ENCODE measurements at regions not wholly inside any gene's neighbourhood (a gene's known extent, or its start where the extent isn't known, plus 50 kb on each side); places are given as distances from the start of the nearest gene placed in this dataset.
"Not testable (repeated sequence)": the region's sequence is repeated elsewhere in the genome, so short reads cannot be mapped to it uniquely, and the experiment has no call there.

DNA sequence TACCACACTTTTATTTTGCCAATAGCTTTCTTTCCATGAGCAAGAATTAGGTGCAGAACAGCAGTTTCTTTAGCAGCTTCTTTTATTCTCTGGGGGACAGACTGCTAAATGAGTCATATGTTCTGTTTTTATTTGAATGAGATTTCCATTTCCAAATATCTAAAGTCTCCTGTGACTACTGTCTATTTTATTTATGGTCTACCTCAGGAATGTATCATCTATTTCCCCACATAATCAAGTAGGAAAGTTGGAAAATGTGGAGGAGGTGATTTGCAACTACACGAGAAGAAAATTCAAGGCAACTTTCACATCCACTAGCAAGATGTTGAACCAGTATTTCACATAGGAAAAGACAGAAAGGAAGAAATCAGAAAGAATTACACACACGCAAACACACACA is 139.9 kb upstream of the MEX3C start:
- DNase-seq = no peak

DNA sequence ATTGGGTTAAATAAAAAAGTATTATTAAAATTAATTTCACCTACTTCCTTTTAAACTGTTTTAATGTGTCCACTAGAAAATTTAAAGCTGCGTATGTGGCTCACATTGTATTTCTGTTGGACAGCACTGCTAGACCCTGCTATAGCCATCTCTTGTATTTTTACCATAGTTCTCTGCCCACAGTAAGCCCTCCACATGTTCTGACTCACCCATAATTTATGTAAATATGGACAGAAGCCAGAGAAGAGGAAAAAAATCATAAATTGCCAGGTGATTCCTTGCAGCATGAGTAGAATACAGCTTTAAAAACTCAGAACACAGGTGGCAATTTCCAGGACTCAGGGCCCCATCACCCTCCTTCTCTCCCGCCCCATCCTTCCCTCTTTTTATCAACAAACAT is 142.4 kb upstream of the MEX3C start:
- no peak for DNase-seq

GRCh38 chr18:51340332-51340731 is 142.9 kb upstream of the MEX3C start:
- no peak for DNase-seq

DNA sequence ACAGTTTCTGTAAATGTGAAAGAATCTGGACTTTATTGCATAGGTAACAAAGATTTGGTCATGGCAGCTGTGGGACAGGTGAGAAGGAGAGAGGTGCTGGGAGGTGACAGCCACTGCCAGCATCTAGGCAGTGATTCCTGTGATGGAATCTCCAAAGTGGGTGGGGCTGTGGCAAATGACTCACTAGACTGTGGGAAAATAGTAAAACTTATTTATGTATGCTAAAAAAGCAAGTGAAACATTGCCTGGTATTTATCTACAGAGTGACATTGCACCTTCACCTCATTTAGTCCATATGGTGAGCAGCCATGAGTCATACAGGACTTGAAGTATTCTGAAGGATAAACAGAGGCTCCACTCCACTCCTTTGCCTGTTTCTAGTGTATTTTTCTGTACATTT is 145.3 kb upstream of the MEX3C start:
- no peak for DNase-seq

DNA sequence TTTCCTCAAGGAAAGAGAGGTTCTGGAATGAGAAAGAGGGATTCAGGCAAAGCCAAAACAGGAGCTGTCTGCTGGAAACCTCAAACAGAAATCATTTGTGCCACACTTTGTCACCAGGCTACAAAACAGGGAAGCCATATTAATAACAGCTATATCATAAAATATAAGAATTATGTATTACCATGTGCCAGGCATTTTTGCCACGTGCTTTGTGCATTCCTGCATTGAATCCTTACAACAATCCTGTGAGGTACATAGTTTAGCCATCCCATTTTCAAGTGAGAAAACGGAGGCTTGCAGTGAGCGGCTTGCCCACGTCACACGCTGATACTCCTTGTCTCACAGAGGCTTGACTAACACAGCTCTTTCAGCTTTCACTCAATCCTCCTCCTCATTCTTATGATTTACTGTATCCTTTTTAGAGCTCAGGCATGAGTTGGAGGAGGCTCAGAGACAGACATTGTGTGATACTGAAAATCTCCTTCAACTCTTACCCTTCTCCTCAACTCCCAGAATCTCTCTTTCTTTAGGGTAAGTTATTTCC is 148.4 kb upstream of the MEX3C start:
- DNase-seq = no peak

DNA sequence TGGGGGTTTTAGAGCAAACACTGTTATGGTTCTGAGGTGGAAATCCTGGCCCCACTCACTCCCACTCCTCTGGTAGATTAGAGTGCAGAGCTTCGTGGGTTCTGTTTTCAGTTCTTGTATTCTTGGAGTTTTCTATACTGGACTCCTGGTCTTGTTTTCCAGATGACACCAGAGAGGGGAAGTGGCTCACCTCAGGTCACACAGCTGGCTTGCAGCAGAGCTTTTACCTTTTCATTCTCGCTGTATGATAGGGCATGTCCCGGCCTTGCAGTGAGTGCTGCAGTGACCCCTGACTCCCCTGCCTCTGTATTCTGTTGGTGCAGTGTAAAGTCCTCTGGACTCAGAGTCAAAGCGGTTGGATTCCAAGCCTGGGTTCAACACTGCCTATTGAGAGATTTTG is 148.9 kb upstream of the MEX3C start:
- no peak for DNase-seq

- no peak for DNase-seq
These were observed 152.6 kb upstream of the MEX3C start for GRCh38 chr18:51350081-51350480.

DNA sequence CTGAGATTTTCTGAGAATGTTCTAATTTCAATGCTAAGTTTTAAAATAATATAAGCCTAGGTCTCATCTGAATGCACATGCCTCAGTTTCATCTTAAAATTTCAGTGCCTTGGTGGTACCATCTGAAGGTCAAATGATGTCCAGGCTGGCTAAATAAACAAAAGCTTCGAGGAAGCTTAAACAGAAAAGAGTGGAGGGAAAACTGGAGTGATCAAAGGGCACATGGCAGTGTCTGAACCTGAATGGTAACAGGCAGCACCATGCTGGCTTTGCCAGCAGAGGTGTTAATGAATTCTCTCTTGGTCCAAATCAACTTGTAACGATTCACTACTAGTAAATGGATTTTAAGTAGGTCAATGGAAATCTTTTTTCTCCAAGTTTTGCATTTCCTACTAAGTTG is 158.4 kb upstream of the MEX3C start:
- DNase-seq = no peak

DNA sequence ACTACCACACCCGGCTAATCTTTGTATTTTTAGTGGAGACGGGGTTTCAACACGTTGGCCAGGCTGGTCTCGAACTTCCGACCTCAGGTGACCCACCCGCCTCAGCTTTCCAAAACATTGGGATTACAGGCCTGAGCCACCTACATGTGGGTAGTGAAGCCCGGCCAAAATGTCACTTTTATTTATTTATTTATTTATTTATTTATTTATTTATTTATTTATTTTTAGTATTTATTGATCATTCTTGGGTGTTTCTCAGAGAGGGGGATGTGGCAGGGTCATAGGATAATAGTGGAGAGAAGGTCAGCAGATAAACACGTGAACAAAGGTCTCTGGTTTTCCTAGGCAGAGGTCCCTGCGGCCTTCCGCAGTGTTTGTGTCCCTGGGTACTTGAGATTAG is 162.8 kb upstream of the MEX3C start:
- not testable (repeated sequence) for DNase-seq

DNA sequence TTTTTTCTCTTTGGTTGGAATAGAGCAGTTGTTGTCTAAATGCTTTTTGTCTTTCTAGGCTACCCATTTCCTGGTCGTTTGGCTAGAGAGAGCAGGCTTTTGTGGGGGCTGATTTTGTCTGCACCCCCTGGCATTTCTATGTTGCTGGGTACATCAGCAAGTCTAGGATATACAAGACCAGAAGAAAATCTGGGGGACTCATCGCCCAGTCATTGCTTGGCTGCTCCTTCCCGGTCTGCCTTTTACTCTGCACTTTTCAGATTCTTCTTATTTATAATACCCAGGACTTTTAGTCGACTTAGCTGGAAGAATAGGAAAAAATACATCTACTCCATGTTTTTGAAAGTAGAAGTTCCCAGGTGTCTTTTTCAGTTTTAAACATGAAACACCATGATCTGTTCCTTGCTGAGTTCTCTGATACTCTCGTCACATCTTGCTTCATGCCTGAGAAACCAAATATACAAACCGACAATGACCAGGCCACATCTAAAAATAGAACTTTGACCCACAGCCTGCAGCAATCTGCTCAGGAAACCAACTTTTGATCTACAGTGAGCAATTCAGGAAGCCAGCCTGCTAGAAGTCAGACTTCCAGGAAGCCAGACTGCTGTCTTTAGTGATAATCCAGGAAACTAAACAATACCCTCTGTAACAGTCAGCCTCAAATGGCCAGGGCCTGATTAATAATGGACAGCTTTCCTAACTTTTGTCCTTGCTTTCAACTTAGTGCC is 163.8 kb upstream of the MEX3C start:
- DNase-seq = no peak

- DNase-seq = no peak
These were observed 165.9 kb upstream of the MEX3C start for GRCh38 chr18:51363384-51363783.

DNA sequence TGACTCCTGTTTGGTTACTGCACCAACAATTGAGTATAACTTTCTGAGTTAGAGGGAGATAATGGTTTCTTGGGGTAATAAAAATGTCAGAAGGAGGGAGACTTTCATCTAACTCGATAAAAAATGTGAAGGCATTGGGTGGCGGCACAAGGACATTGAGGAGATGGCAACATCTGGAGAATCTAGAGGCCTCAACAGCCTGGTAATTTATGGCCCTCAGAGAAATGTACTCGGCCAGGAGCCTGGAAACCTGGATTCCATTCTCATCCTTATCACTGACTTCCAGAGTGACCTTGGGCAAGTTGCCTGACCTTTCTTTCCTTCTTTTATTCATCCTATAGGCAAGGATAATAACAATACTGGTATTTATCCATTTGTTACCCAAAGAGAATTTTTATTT is 173.5 kb upstream of the MEX3C start:
- no peak for DNase-seq

- DNase-seq = no peak
These were observed 174.4 kb upstream of the MEX3C start for GRCh38 chr18:51371929-51372328.

- DNase-seq = no peak
These were observed 184.6 kb upstream of the MEX3C start for GRCh38 chr18:51382081-51382480.

DNA sequence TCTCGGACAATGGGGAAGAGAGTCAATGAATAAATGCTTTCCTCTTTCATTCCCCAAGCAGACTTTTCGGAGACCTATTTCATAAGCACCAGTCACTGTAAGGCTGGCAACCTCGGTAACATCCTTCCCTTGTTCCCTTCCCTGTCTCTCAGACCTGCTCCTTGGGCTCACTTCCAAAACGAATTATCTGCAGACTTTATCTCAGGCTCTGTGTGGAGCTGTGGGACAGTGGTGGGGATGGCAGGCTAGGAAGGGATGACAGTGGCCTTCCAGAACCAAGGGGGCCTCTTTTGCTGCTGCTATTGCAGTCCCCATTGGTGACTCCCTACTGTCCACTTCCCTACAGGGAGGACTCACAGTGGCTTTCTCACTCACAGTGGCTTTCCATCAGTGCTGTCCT is 185.6 kb upstream of the MEX3C start:
- no peak for DNase-seq

GRCh38 chr18:51383711-51384110 is 186.2 kb upstream of the MEX3C start:
- DNase-seq = no peak

DNA sequence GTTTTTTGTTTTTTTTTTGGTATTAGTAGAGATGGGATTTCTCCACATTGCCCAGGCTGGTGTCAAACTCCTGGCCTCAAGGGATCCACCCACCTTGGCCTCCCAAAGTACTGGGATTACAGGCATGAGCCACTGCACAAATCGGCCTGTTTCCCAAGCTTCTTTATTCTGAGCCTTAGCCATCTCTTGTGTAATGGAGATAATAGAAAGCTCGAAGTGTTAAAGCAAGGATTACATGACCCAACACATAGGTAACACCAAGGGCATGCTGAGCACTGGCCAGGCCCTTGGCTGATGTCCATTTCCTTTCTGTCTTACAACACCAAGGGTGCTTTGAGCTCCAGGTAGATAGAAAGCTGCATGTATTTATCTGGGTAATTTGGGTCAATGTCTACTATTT is 187.8 kb upstream of the MEX3C start:
- DNase-seq = no peak

GRCh38 chr18:51390702-51391101 is 193.2 kb upstream of the MEX3C start:
- no peak for DNase-seq

DNA sequence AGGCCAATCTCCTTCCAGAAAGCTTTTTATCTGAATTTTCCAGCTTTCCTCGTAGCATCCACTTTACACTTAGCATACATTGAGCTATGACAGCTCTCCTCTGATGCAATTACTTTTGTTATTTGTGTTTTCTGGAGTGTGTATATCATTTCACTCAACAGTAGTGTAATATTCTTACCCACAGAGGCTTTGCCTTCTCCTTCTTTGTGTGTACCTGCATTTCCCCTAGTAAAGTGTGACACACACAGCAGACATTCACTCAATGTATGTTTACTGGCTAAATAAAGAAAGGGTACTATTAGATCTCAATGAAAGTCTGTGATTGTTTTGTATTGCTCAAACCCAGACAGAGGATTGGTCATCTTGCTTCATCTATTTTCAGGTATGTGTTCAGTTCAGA is 193.7 kb upstream of the MEX3C start:
- DNase-seq = no peak

DNA sequence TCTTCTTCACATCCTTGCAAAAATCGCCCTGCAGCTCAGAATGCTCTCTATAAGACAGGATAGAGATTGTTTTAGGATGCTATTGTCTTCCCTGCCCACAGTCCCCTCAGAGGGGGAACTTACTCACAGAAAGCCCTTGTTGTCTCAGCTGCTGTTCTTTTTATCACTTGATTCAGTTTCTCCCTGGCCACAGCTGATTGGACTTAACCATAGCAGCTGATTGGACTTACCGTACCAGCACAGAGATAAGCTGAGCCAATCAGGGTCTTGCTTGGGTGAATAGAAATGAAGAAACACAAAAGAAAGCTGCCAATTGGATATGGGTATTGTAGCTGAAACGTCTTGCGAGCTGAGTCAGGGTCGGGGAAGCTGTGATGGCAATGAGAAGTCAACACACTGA is 194.2 kb upstream of the MEX3C start:
- DNase-seq = no peak

DNA sequence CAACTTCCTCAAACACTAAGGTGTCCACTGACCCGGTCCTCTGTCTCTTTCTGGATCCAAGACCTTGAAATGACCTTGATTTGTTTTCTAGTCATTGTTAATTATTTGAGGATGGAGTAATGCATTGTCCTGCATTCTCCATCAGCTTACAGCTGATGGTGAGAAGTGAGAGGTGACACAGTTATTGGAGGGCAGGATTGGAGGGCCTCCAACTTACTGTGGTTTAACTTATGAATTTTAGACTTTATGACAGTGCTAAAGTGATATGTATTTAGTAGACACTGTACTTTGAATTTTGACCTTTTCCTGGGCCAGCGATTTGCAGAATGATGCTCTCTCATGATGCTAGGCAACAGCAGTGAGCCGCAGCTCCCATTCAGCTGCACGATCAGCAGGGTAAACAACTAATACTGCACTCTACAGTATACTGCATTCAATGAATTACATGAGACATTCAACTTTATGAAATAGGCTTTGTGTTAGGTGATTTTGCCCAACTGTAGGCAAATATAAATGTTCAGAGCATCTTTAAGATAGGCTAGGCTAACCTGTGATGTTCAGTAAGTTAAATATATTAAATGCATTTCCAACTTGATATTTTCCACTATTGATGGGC is 200.0 kb upstream of the MEX3C start:
- DNase-seq = no peak

DNA sequence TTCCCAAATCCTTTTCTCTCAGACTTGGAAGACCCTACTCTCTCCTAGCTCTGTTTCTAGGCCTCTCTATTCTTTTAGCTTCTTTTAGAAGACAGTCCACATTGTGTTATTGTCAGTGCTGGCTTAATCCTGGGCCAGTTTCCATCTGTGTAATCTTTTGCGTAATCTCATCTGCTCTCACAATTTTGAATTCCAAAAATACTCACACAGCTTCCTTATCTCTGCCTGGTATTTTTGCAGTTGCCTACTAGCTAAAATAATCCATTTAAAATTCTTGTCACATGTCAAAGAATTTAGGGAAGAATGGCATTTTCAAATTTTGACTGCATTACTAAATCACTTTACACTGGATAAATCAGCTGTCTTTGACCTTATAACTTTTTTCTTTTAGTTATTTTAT is 200.6 kb upstream of the MEX3C start:
- no peak for DNase-seq

GRCh38 chr18:51399491-51400122 is 202.1 kb upstream of the MEX3C start:
- no peak for DNase-seq

DNA sequence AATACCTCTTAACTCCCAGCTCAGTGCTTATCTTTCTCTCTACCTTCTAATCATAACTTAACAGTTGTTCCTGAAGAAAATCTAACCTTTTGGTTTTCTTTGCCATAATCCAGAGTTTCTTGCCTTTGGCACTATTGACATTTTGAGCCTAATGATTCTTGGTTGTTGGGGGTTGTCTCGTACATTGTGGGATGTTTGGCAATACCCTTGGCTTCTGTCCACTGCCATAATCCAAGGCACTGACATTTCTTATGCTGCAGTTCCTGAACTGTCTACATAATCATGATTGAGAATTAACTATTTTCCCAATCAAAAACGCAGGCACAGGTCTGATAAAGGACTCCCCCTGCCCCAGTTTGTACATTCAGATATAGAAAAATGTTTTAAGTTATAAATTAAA is 203.2 kb upstream of the MEX3C start:
- DNase-seq = no peak
